Mesenchymal stem cell (in vitro differentiated cells and primary cell): ENCODE measurements at regions not wholly inside any gene's neighbourhood (a gene's known extent, or its start where the extent isn't known, plus 50 kb on each side); places are given as distances from the start of the nearest gene placed in this dataset.

Experiments
- DNase-seq: peaks from one replicate; pipeline ENCODE4 v3.0.0-alpha.2; 2013
- H2AFZ ChIP-seq: one replicate; pipeline ENCODE4 v1.6.1; 2013; ENCODE audit warnings: low read depth, mild to moderate bottlenecking, control low read depth, inconsistent platforms, low read length, moderate library complexity
- H2AK5ac ChIP-seq: 2 replicates; pipeline ENCODE4 v1.6.1; 2013; ENCODE audit warnings: low read length, moderate library complexity, mild to moderate bottlenecking, inconsistent platforms; ENCODE audit not compliant: severe bottlenecking
- H2BK120ac ChIP-seq: one replicate; pipeline ENCODE4 v1.6.1; 2013; ENCODE audit warnings: low read depth, mild to moderate bottlenecking, inconsistent platforms, low read length, moderate library complexity
- H2BK12ac ChIP-seq, 2 experiments: one replicate each; pipeline ENCODE4 v1.6.1; 2013; ENCODE audit warnings: inconsistent platforms in 2 of 2, low read length in 2 of 2, mild to moderate bottlenecking in 2 of 2, moderate library complexity in 2 of 2, control low read depth in 1 of 2
- H2BK15ac ChIP-seq: one replicate; pipeline ENCODE4 v1.6.1; 2013; ENCODE audit warnings: mild to moderate bottlenecking, low read depth, inconsistent platforms; ENCODE audit not compliant: poor library complexity, severe bottlenecking
- H2BK5ac ChIP-seq: 2 replicates; pipeline ENCODE4 v1.6.1; 2013; ENCODE audit warnings: low read depth, mild to moderate bottlenecking, low read length, control low read depth, inconsistent platforms; ENCODE audit not compliant: poor library complexity, severe bottlenecking
- H3K14ac ChIP-seq, 2 experiments: one replicate each; pipeline ENCODE4 v1.6.1; 2013; ENCODE audit warnings: inconsistent platforms in 2 of 2, low read length in 2 of 2, control low read depth in 1 of 2, mild to moderate bottlenecking in 1 of 2, moderate library complexity in 1 of 2
- H3K18ac ChIP-seq, 2 experiments: one replicate each; pipeline ENCODE4 v1.6.1; 2013; ENCODE audit warnings: inconsistent platforms in 2 of 2, low read length in 2 of 2, control low read depth in 1 of 2, low read depth in 1 of 2, mild to moderate bottlenecking in 1 of 2
- H3K23ac ChIP-seq, 2 experiments: one replicate each; pipeline ENCODE4 v1.6.1; 2013; ENCODE audit warnings: inconsistent platforms in 2 of 2, low read length in 2 of 2, mild to moderate bottlenecking in 2 of 2, moderate library complexity in 2 of 2, control low read depth in 1 of 2
- H3K27ac ChIP-seq: 2 replicates; pipeline ENCODE4 v1.5.1; 2013; ENCODE audit warnings: mild to moderate bottlenecking, moderate library complexity, low read length, control low read depth, inconsistent platforms; ENCODE audit not compliant: poor library complexity, severe bottlenecking
- H3K27me3 ChIP-seq, 2 experiments: 2 replicates each; pipeline versions ENCODE4 v1.6.1 to v1.7.0; 2013; ENCODE audit warnings: low read length in 2 of 2, mild to moderate bottlenecking in 2 of 2, moderate library complexity in 2 of 2, control low read depth in 1 of 2, inconsistent platforms in 1 of 2; ENCODE audit not compliant: control insufficient read depth in 1 of 2, insufficient read depth in 1 of 2
- H3K36me3 ChIP-seq, 2 experiments: 2 replicates each; pipeline versions ENCODE4 v1.6.1 to v1.7.0; 2013; ENCODE audit warnings: low read length in 2 of 2, control low read depth in 1 of 2, inconsistent platforms in 1 of 2, low read depth in 1 of 2, mild to moderate bottlenecking in 1 of 2; ENCODE audit not compliant: insufficient read depth in 2 of 2, control insufficient read depth in 1 of 2
- H3K4ac ChIP-seq, 2 experiments: one replicate each; pipeline ENCODE4 v1.6.1; 2013; ENCODE audit warnings: inconsistent platforms in 2 of 2, low read length in 2 of 2, mild to moderate bottlenecking in 2 of 2, moderate library complexity in 2 of 2, control low read depth in 1 of 2, low read depth in 1 of 2
- H3K4me1 ChIP-seq: 2 replicates; pipeline ENCODE4 v1.6.1; 2013; ENCODE audit warnings: low read depth, low read length, control low read depth; ENCODE audit not compliant: control insufficient read depth, insufficient read depth
- H3K4me2 ChIP-seq: 2 replicates; pipeline ENCODE4 v1.6.1; 2013; ENCODE audit warnings: low read length, mild to moderate bottlenecking, inconsistent platforms; ENCODE audit not compliant: poor library complexity, severe bottlenecking
- H3K4me3 ChIP-seq, 2 experiments: 2 replicates each; pipeline versions ENCODE4 v1.5.1 to v1.7.0; 2013; ENCODE audit warnings: low read length in 2 of 2, mild to moderate bottlenecking in 2 of 2, control low read depth in 1 of 2, low read depth in 1 of 2; ENCODE audit not compliant: insufficient read depth in 1 of 2
- H3K79me1 ChIP-seq: replicated peaks from 2 replicates; pipeline ENCODE4 v1.6.1; 2013; ENCODE audit warnings: mild to moderate bottlenecking, control low read depth, low read length, inconsistent platforms; ENCODE audit not compliant: poor library complexity, severe bottlenecking
- H3K9ac ChIP-seq: 2 replicates; pipeline ENCODE4 v1.7.0; 2013; ENCODE audit warnings: mild to moderate bottlenecking, low read length, moderate library complexity
- H3K9me3 ChIP-seq: 2 replicates; pipeline ENCODE4 v1.7.0; 2013; ENCODE audit warnings: mild to moderate bottlenecking, low read length; ENCODE audit not compliant: control insufficient read depth
- H4K8ac ChIP-seq: one replicate; pipeline ENCODE4 v1.6.1; 2013; ENCODE audit warnings: inconsistent platforms, mild to moderate bottlenecking, low read length, moderate library complexity
- H4K91ac ChIP-seq: one replicate; pipeline ENCODE4 v1.6.1; 2013; ENCODE audit warnings: mild to moderate bottlenecking, low read length, inconsistent platforms
- WGBS: methylation state at CpG from one replicate; pipeline ENCODE4 v1.1.7; 2013; ENCODE audit warnings: mixed read lengths; 5-methylcytosine and 5-hydroxymethylcytosine counted together

GRCh38 chr11:115710426-115710825, 206.2 kb upstream of the CADM1 start:
- H3K23ac ChIP-seq: no peak overlapping the region
- H3K9me3 ChIP-seq: no peaks in the 10 kb centered on the region
- no peak overlapping the region for H3K9ac ChIP-seq
- no peak overlapping the region for H2AFZ ChIP-seq
- no peak overlapping the region for H2BK12ac ChIP-seq
- no peak overlapping the region for H3K4ac ChIP-seq
- H3K79me1 ChIP-seq: no peaks in the 10 kb centered on the region
- no peak overlapping the region for H2BK120ac ChIP-seq
- 88% methylated on average over 4 of the region's 5 CpGs for WGBS
- no peak overlapping the region for H4K8ac ChIP-seq
- no peak overlapping the region for H2BK5ac ChIP-seq
- no peak overlapping the region for H3K4me3 ChIP-seq
- no peak overlapping the region for H2BK15ac ChIP-seq
- no peak overlapping the region for H2AK5ac ChIP-seq
- DNase-seq: no peak
- H3K14ac ChIP-seq: no peak overlapping the region
- H3K27me3 ChIP-seq: peaks cover 18 to 25% of the 10 kb centered on the region in 2 experiments
- no peak overlapping the region for H4K91ac ChIP-seq
- H3K36me3 ChIP-seq: no peaks in the 10 kb centered on the region
- H3K27ac ChIP-seq: no peak overlapping the region
- peaks cover 5% of the 10 kb centered on the region for H3K4me1 ChIP-seq
- H3K4me2 ChIP-seq: no peak overlapping the region
- H3K18ac ChIP-seq: no peak overlapping the region

DNA sequence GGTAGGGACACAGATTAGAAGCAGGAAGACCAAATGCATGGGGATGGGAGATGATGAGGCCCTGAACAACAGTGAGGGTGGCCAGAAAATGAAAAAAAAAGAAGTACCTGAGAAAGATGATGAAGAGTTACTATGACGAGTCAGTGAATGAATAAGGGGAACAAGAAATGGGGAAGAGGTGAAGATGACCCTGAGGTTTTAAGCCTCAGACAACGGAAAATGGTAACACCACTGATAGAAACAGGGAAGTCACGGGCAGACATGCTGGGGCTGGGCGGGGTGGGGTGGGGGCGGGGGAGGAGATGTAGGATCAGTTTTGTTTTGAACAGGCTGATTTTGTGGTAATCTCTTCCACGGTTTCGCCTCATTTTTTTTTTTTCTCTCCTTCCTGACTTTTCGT, 205.1 kb upstream of the CADM1 start:
- H4K8ac ChIP-seq: no peak overlapping the region
- no peak overlapping the region for H3K27ac ChIP-seq
- no peak for DNase-seq
- no peak overlapping the region for H2AFZ ChIP-seq
- H3K9me3 ChIP-seq: no peaks in the 10 kb centered on the region
- no peak overlapping the region for H3K23ac ChIP-seq
- WGBS: 83% methylated on average over 5 of the region's 8 CpGs
- no peak overlapping the region for H2BK12ac ChIP-seq
- H2BK120ac ChIP-seq: no peak overlapping the region
- no peaks in the 10 kb centered on the region for H3K79me1 ChIP-seq
- H2AK5ac ChIP-seq: no peak overlapping the region
- no peaks in the 10 kb centered on the region for H3K36me3 ChIP-seq
- H3K18ac ChIP-seq: no peak overlapping the region
- H3K14ac ChIP-seq: no peak overlapping the region
- no peak overlapping the region for H3K4me3 ChIP-seq
- no peak overlapping the region for H3K4me2 ChIP-seq
- no peak overlapping the region for H2BK5ac ChIP-seq
- peaks cover 5% of the 10 kb centered on the region for H3K4me1 ChIP-seq
- H3K9ac ChIP-seq: no peak overlapping the region
- H2BK15ac ChIP-seq: no peak overlapping the region
- H3K27me3 ChIP-seq: peaks cover 14 to 18% of the 10 kb centered on the region in 2 experiments
- no peak overlapping the region for H4K91ac ChIP-seq
- no peak overlapping the region for H3K4ac ChIP-seq

- Histone ChIP-seq H3K14ac (no peak overlapping the region), H2BK15ac (no peak overlapping the region), H2BK120ac (no peak overlapping the region), H3K9me3 (no peaks in the 10 kb centered on the region), H2AFZ (no peak overlapping the region), H3K9ac (no peak overlapping the region), H3K23ac (no peak overlapping the region), H3K4me2 (no peak overlapping the region), H3K4me3 (no peak overlapping the region), H3K4ac (no peak overlapping the region), H3K27me3 (peaks cover 12 to 15% of the 10 kb centered on the region in 2 experiments), H3K79me1 (no peaks in the 10 kb centered on the region), H3K18ac (no peak overlapping the region), H2AK5ac (no peak overlapping the region), H4K8ac (no peak overlapping the region), H2BK5ac (no peak overlapping the region), H2BK12ac (no peak overlapping the region), H3K36me3 (no peaks in the 10 kb centered on the region), H3K4me1 (peaks cover 5% of the 10 kb centered on the region), H3K27ac (no peak overlapping the region), H4K91ac (no peak overlapping the region)
- WGBS: 59% methylated on average over 4 of the region's 4 CpGs
- no peak for DNase-seq
These were observed 203.1 kb upstream of the CADM1 start for GRCh38 chr11:115707180-115707905.

DNA sequence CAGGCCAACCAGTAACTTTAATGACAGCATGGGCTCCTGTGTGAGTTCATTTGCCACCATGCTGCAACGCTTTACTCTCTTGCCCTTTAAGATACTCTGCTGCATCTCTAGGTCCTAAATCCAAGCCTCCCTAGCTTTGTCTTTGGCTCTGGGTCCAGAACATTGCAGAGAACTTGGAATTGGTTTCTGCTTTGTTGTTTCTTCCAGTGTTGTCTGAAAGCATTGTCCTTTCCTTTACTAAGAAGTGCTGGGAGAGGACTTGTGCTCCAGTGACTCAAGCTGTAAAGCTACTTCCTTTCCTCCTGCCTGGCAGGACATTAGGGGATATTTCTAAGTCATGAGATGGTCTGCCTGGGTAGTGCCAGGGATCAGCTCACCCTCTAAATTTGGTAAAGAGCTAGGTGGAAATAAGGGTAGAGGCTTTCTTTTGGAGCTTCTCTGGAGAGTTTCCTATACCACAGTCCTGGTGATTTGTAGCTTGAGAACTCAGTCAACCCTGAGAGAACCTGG, 202.5 kb upstream of the CADM1 start:
- Histone ChIP-seq H2BK15ac (no peak overlapping the region), H3K4me3 (no peak overlapping the region), H4K91ac (no peak overlapping the region), H3K79me1 (no peaks in the 10 kb centered on the region), H2AFZ (no peak overlapping the region), H3K4ac (no peak overlapping the region), H2BK120ac (no peak overlapping the region), H2BK5ac (no peak overlapping the region), H3K27me3 (peaks cover 9% of the 10 kb centered on the region in 2 experiments), H4K8ac (no peak overlapping the region), H2AK5ac (no peak overlapping the region), H3K14ac (no peak overlapping the region), H3K4me1 (peaks cover 9% of the 10 kb centered on the region), H3K4me2 (no peak overlapping the region), H3K36me3 (no peaks in the 10 kb centered on the region), H3K23ac (no peak overlapping the region), H3K18ac (no peak overlapping the region), H3K9ac (no peak overlapping the region), H3K27ac (no peak overlapping the region), H3K9me3 (no peaks in the 10 kb centered on the region), H2BK12ac (no peak overlapping the region)
- 100% methylated on average over 1 of the region's 1 CpG for WGBS
- no peak for DNase-seq
